ENCODE measurements at regions not wholly inside any gene's neighbourhood (a gene's known extent, or its start where the extent isn't known, plus 50 kb on each side); places are given as distances from the start of the nearest gene placed in this dataset.

GRCh38 chr2:36006444-36006843, 349.1 kb upstream of the CRIM1 start:
- WGBS, 2 donors = 80 to 87% methylated on average over 4 of the region's 4 CpGs
- no peak for DNase-seq

GRCh38 chr2:36002941-36003340, 352.6 kb upstream of the CRIM1 start:
- no peak for TF ChIP-seq CTCF (IDR thresholded peaks at IDR 0.05)
- no peak for DNase-seq
- Histone ChIP-seq H3K9me3 (no peaks in the 10 kb centered on the region), H3K4me3 (no peak overlapping the region), H3K4me1 (no peaks in the 10 kb centered on the region), H3K27me3 (no peaks in the 10 kb centered on the region), H3K27ac (no peak overlapping the region), H3K36me3 (no peaks in the 10 kb centered on the region)
- 63 to 71% methylated on average over 1 of the region's 1 CpG for WGBS, 2 donors
- ATAC-seq = no peak
- intact Hi-C loops (cut with DNase I) = no loop called here

More at GRCh38 chr2:36006444-36006843, 349.1 kb upstream of the CRIM1 start:
- H3K9me3 ChIP-seq = no peaks in the 10 kb centered on the region
- H3K27me3 ChIP-seq = no peaks in the 10 kb centered on the region
- TF ChIP-seq CTCF (IDR thresholded peaks at IDR 0.05) = no peak
- H3K4me1 ChIP-seq = peaks cover 0 to 2% (median 0%) of the 10 kb centered on the region in 9 donors
- intact Hi-C loops (cut with DNase I) = no loop called here
- no peak overlapping the region for H3K27ac ChIP-seq
- no peak for ATAC-seq
- no peaks in the 10 kb centered on the region for H3K36me3 ChIP-seq
- H3K4me3 ChIP-seq = no peak overlapping the region

GRCh38 chr2:35997488-35997887, 358.1 kb upstream of the CRIM1 start:
- no peaks in the 10 kb centered on the region for H3K4me1 ChIP-seq
- no peak for ATAC-seq
- no peak for TF ChIP-seq CTCF (IDR thresholded peaks at IDR 0.05)
- WGBS, 2 donors = 92 to 97% methylated on average over 2 of the region's 2 CpGs
- no peak for DNase-seq
- intact Hi-C loops (cut with DNase I) = no loop called here
- no peak overlapping the region for H3K4me3 ChIP-seq
- H3K9me3 ChIP-seq = peaks cover 0 to 11% (median 0%) of the 10 kb centered on the region in 11 donors
- H3K27ac ChIP-seq = no peak overlapping the region
- no peaks in the 10 kb centered on the region for H3K36me3 ChIP-seq
- no peaks in the 10 kb centered on the region for H3K27me3 ChIP-seq

- Histone ChIP-seq H3K4me3 (no peak overlapping the region), H3K9me3 (peaks cover 0 to 11% (median 0%) of the 10 kb centered on the region in 11 donors), H3K36me3 (no peaks in the 10 kb centered on the region), H3K27ac (no peak overlapping the region), H3K4me1 (no peaks in the 10 kb centered on the region), H3K27me3 (no peaks in the 10 kb centered on the region)
- intact Hi-C loops (cut with DNase I) = no loop called here
- 69 to 73% methylated on average over 4 of the region's 4 CpGs for WGBS, 2 donors
- TF ChIP-seq CTCF (IDR thresholded peaks at IDR 0.05) = no peak
- no peak for ATAC-seq
- DNase-seq = no peak
Observed at GRCh38 chr2:35989503-35989902, 366.1 kb upstream of the CRIM1 start.

- intact Hi-C loops (cut with DNase I) = no loop called here
- ATAC-seq (no peak), DNase-seq (no peak)
- Histone ChIP-seq H3K4me1 (no peaks in the 10 kb centered on the region), H3K36me3 (no peaks in the 10 kb centered on the region), H3K27me3 (no peaks in the 10 kb centered on the region), H3K9me3 (peaks cover 0 to 9% (median 0%) of the 10 kb centered on the region in 11 donors), H3K27ac (no peak overlapping the region), H3K4me3 (no peak overlapping the region)
- no peak for TF ChIP-seq CTCF (IDR thresholded peaks at IDR 0.05)
Observed at GRCh38 chr2:35989040-35989439, 366.5 kb upstream of the CRIM1 start.

All from heart right ventricle (tissue), 16 donors.